ENCODE measurements at regions not wholly inside any gene's neighbourhood (a gene's known extent, or its start where the extent isn't known, plus 50 kb on each side); places are given as distances from the start of the nearest gene placed in this dataset.

- DNase-seq (ENCODE audit: low read depth) = no peak
- TF ChIP-seq, protein P1, sequence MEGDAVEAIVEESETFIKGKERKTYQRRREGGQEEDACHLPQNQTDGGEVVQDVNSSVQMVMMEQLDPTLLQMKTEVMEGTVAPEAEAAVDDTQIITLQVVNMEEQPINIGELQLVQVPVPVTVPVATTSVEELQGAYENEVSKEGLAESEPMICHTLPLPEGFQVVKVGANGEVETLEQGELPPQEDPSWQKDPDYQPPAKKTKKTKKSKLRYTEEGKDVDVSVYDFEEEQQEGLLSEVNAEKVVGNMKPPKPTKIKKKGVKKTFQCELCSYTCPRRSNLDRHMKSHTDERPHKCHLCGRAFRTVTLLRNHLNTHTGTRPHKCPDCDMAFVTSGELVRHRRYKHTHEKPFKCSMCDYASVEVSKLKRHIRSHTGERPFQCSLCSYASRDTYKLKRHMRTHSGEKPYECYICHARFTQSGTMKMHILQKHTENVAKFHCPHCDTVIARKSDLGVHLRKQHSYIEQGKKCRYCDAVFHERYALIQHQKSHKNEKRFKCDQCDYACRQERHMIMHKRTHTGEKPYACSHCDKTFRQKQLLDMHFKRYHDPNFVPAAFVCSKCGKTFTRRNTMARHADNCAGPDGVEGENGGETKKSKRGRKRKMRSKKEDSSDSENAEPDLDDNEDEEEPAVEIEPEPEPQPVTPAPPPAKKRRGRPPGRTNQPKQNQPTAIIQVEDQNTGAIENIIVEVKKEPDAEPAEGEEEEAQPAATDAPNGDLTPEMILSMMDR (IDR thresholded peaks at IDR 0.05; ENCODE audit: control insufficient read depth, insufficient read depth, low read depth, low read length, missing control alignments) = no peak
- H3K4me3 ChIP-seq (ENCODE audit: control insufficient read depth, low read depth, low read length) = no peak overlapping the region
Observed at GRCh38 chr3:190204200-190204599, 83.5 kb upstream of the P3H2 start.

GRCh38 chr3:190197346-190197763, 76.7 kb upstream of the P3H2 start:
- TF ChIP-seq, protein P1 (IDR thresholded peaks at IDR 0.05; ENCODE audit: control insufficient read depth, insufficient read depth, low read depth, low read length, missing control alignments) = no peak
- DNase-seq (ENCODE audit: low read depth) = no peak
- H3K4me3 ChIP-seq (ENCODE audit: control insufficient read depth, low read depth, low read length) = no peak overlapping the region

- no peak overlapping the region for H3K4me3 ChIP-seq (ENCODE audit: control insufficient read depth, low read depth, low read length)
- TF ChIP-seq, protein P1 (IDR thresholded peaks at IDR 0.05; ENCODE audit: control insufficient read depth, insufficient read depth, low read depth, low read length, missing control alignments) = no peak
- no peak for DNase-seq (ENCODE audit: low read depth)
Observed at GRCh38 chr3:190194506-190194905, 73.8 kb upstream of the P3H2 start.

DNA sequence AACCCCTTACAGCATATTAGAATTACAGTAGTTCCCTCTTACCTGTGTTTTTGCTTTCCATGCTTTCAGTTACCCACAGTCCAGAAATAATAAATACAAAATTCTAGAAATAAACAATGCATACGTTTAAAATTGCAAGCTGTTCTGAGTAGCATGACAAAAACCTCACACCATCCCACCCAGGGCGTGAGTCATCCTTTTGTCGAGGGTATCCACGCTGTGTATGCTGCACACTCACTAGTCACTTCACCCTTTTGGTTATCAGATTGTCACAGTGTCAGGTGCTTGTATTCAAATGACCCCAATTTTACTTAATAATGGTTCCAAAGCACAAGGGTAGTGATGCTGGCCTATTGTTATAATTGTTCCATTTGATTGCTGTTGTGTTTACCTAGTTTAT, 72.5 kb upstream of the P3H2 start:
- no peak for DNase-seq (ENCODE audit: low read depth)
- H3K4me3 ChIP-seq (ENCODE audit: control insufficient read depth, low read depth, low read length) = no peak overlapping the region
- TF ChIP-seq, protein P1 (IDR thresholded peaks at IDR 0.05; ENCODE audit: control insufficient read depth, insufficient read depth, low read depth, low read length, missing control alignments) = no peak

- no peak for DNase-seq (ENCODE audit: low read depth)
- no peak overlapping the region for H3K4me3 ChIP-seq (ENCODE audit: control insufficient read depth, low read depth, low read length)
- TF ChIP-seq, protein P1 (IDR thresholded peaks at IDR 0.05; ENCODE audit: control insufficient read depth, insufficient read depth, low read depth, low read length, missing control alignments) = no peak
Observed at GRCh38 chr3:190192739-190193138, 72.0 kb upstream of the P3H2 start.

GRCh38 chr3:190192087-190192486, 71.4 kb upstream of the P3H2 start:
- TF ChIP-seq, protein P1 (IDR thresholded peaks at IDR 0.05; ENCODE audit: control insufficient read depth, insufficient read depth, low read depth, low read length, missing control alignments) = no peak
- no peak for DNase-seq (ENCODE audit: low read depth)
- H3K4me3 ChIP-seq (ENCODE audit: control insufficient read depth, low read depth, low read length) = no peak overlapping the region

- TF ChIP-seq, protein P1 (IDR thresholded peaks at IDR 0.05; ENCODE audit: control insufficient read depth, insufficient read depth, low read depth, low read length, missing control alignments) = no peak
- DNase-seq (ENCODE audit: low read depth) = no peak
- H3K4me3 ChIP-seq (ENCODE audit: control insufficient read depth, low read depth, low read length) = no peak overlapping the region
Observed at GRCh38 chr3:190188197-190188596, 67.5 kb upstream of the P3H2 start.
